SU-DHL-6 (cell line): ENCODE measurements at regions not wholly inside any gene's neighbourhood (a gene's known extent, or its start where the extent isn't known, plus 50 kb on each side); places are given as distances from the start of the nearest gene placed in this dataset.

Experiments used
- H2AFZ ChIP-seq: fragments of 200-600 bp; sonication (generic); 2 replicates; pipeline ENCODE4 v1.6.1; 2014; ENCODE audit warnings: low read depth, mild to moderate bottlenecking, moderate library complexity, mixed read lengths, antibody characterized with exemption, low read length; ENCODE audit not compliant: severe bottlenecking
- H3F3A ChIP-seq: fragments of 200-600 bp; shearing (Covaris generic); 2 replicates; pipeline ENCODE4 v1.6.0; 2016; ENCODE audit warnings: antibody characterized with exemption, mild to moderate bottlenecking; ENCODE audit not compliant: insufficient read depth
- H3K27ac ChIP-seq: fragments of 200-600 bp; sonication (generic); 2 replicates; pipeline ENCODE4 v1.5.1; 2016; ENCODE audit warnings: low read depth, mild to moderate bottlenecking, low read length, moderate library complexity, mixed read lengths
- H3K27me3 ChIP-seq: fragments of 200-600 bp; sonication (generic), shearing (Covaris generic); 2 replicates; pipeline ENCODE4 v1.6.0; 2014; ENCODE audit warnings: mild to moderate bottlenecking, low read length
- H3K36me3 ChIP-seq: fragments of 200-600 bp; sonication (generic); 2 replicates; pipeline ENCODE4 v1.6.1; 2014; ENCODE audit warnings: mild to moderate bottlenecking, low read length, mixed read lengths
- H3K4me2 ChIP-seq: fragments of 300-600, 200-600 bp; shearing (Covaris generic), sonication (generic); 2 replicates; pipeline ENCODE4 v1.6.0; 2014; ENCODE audit warnings: low read length, low read depth, mild to moderate bottlenecking; ENCODE audit not compliant: poor library complexity, severe bottlenecking
- H3K4me3 ChIP-seq: fragments of 200-600 bp; sonication (generic); 2 replicates; pipeline ENCODE4 v1.5.1; 2014; ENCODE audit warnings: antibody characterized with exemption, low read length, mild to moderate bottlenecking, mixed read lengths; ENCODE audit not compliant: insufficient read depth, poor library complexity, severe bottlenecking
- H3K79me2 ChIP-seq: fragments of 200-600 bp; sonication (generic); 2 replicates; pipeline ENCODE4 v1.6.1; 2014; ENCODE audit warnings: mild to moderate bottlenecking, low read length, moderate library complexity; ENCODE audit not compliant: insufficient read depth
- H3K9ac ChIP-seq: fragments of 200-600 bp; sonication (generic); 2 replicates; pipeline ENCODE4 v1.7.0; 2014; ENCODE audit warnings: mild to moderate bottlenecking, low read length
- H3K9me2 ChIP-seq: fragments of 200-600 bp; sonication (generic); replicated peaks from 2 replicates; pipeline ENCODE4 v1.6.1; 2014; ENCODE audit warnings: low read length; ENCODE audit not compliant: insufficient read depth
- H3K9me3 ChIP-seq: fragments of 200-600 bp; sonication (generic); 2 replicates; pipeline ENCODE4 v1.6.1; 2014; ENCODE audit warnings: low read length, mixed read lengths; ENCODE audit not compliant: insufficient read depth
- H4K20me1 ChIP-seq: fragments of 200-600 bp; sonication (generic); 2 replicates; pipeline ENCODE4 v1.6.1; 2014; ENCODE audit warnings: low read depth, mild to moderate bottlenecking, antibody characterized with exemption, low read length, moderate library complexity, mixed read lengths
- CTCF ChIP-seq: fragments of 200-600 bp; sonication (generic); IDR thresholded peaks from one replicate; pipeline ENCODE4 v1.5.1; 2017; ENCODE audit warnings: antibody characterized with exemption, mild to moderate bottlenecking, low read length, moderate library complexity; ENCODE audit not compliant: insufficient read depth, poor library complexity, severe bottlenecking
- EZH2phosphoT487 ChIP-seq: fragments of 200-600 bp; sonication (generic), shearing (Covaris generic); conservative IDR thresholded peaks from 2 replicates; pipeline ENCODE4 v1.6.1; 2018; ENCODE audit warnings: mild to moderate bottlenecking, antibody characterized with exemption, low read length, moderate library complexity, mixed read lengths

GRCh38 chr1:106677181-106677580 lies 379.3 kb upstream of the PRMT6 start:
- no peaks in the 10 kb centered on the region for H4K20me1 ChIP-seq
- no peaks in the 10 kb centered on the region for H3F3A ChIP-seq
- H3K4me2 ChIP-seq = no peak overlapping the region
- no peak overlapping the region for H2AFZ ChIP-seq
- TF ChIP-seq EZH2phosphoT487 = no peak
- TF ChIP-seq CTCF = no peak
- H3K4me3 ChIP-seq = no peak overlapping the region
- H3K9me2 ChIP-seq = no peaks in the 10 kb centered on the region
- H3K36me3 ChIP-seq = no peaks in the 10 kb centered on the region
- H3K79me2 ChIP-seq = no peaks in the 10 kb centered on the region
- no peak overlapping the region for H3K9ac ChIP-seq
- no peaks in the 10 kb centered on the region for H3K9me3 ChIP-seq
- H3K27me3 ChIP-seq = no peaks in the 10 kb centered on the region
- no peak overlapping the region for H3K27ac ChIP-seq

DNA sequence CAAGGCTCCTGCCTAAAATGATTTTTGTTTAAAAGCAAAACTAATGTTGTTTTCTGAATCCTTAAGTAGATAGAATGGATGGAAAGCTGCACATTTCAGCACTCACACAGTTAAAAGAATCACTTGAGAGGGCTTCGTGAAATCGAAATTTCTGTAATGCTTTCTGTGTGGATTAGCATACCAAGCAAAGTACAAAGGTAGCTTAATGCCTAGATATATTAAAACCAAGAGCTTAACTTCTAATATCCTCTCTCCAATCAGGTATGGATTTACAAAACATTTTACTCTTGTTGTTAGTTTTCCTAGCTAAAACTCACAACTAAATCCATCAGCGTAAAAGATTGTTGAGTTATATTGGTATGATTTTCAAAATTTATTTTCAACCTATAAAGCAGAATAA lies 378.8 kb upstream of the PRMT6 start:
- Histone ChIP-seq H3K27me3 (no peaks in the 10 kb centered on the region), H3K27ac (no peak overlapping the region)

DNA sequence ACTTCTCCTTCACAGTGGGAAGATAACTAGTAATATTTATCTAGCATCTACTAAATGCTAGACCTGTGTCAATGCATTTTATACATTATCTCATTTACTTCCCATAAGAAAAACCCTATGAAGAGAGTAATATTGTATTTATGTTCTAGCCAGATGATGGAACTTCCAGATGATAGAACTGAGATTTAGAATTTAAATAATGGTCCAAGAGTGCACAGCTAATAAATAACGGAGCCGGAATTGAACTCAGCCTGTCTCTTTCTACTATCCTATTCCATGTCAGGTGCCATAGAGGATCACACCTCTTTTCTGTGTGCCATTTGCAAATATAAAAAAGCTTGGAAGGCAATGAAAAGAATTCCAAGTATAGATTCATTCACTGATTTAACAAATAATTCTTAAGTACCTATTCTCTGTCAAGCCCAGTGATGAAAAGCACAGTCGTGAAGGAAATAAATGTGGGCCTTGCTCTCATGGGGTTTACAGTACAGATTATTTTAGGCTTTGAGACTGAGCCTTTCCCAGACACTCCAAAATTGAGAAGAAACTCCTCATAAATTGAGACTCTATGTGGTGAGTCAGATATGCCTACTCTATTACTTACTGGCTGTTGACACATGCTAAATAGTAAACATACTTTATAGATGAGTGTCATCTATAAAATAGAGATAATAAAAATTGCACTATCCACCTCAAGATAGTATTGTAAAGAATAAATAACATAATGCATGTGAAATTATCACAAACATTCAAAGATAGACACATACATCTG lies 378.0 kb upstream of the PRMT6 start:
- no peak overlapping the region for H3K4me2 ChIP-seq
- H3K9me3 ChIP-seq = no peaks in the 10 kb centered on the region
- no peak overlapping the region for H3K4me3 ChIP-seq
- no peaks in the 10 kb centered on the region for H3K79me2 ChIP-seq
- H3K36me3 ChIP-seq = no peaks in the 10 kb centered on the region
- no peaks in the 10 kb centered on the region for H3K9me2 ChIP-seq
- no peak for TF ChIP-seq EZH2phosphoT487
- TF ChIP-seq CTCF = no peak
- H4K20me1 ChIP-seq = no peaks in the 10 kb centered on the region
- H3F3A ChIP-seq = no peaks in the 10 kb centered on the region
- H3K27ac ChIP-seq = no peak overlapping the region
- H2AFZ ChIP-seq = no peak overlapping the region
- H3K9ac ChIP-seq = no peak overlapping the region
- no peaks in the 10 kb centered on the region for H3K27me3 ChIP-seq

More for the DNA sequence above, 378.8 kb upstream of the PRMT6 start:
- Histone ChIP-seq H3K9me3 (no peaks in the 10 kb centered on the region), H3K36me3 (no peaks in the 10 kb centered on the region), H3K9me2 (no peaks in the 10 kb centered on the region), H3K9ac (no peak overlapping the region), H3K79me2 (no peaks in the 10 kb centered on the region), H4K20me1 (no peaks in the 10 kb centered on the region), H3K4me2 (no peak overlapping the region), H3F3A (no peaks in the 10 kb centered on the region), H3K4me3 (no peak overlapping the region), H2AFZ (no peak overlapping the region)
- TF ChIP-seq EZH2phosphoT487 = no peak
- TF ChIP-seq CTCF = no peak
